AG04449 (cell line): ENCODE measurements at regions not wholly inside any gene's neighbourhood (a gene's known extent, or its start where the extent isn't known, plus 50 kb on each side); places are given as distances from the start of the nearest gene placed in this dataset.

Experiments used
- CTCF ChIA-PET: fragments of 350-600 bp; formaldehyde crosslinking; extraction: SDS; loops from one replicate; lab custom pipeline; 2021; ENCODE audit warnings: antibody characterized with exemption; lab: Yijun Ruan, JAX
- POLR2A ChIA-PET: fragments of 400-600, 350-600 bp; formaldehyde crosslinking; extraction: SDS; loops from one replicate; lab custom pipeline; 2020; ENCODE audit warnings: antibody characterized with exemption, inconsistent platforms; lab: Yijun Ruan, JAX
- DNase-seq: peaks from one replicate; pipeline ENCODE4 v3.0.0-alpha.2; 2010; ENCODE audit warnings: low read depth, low spot score
- H3K4me3 ChIP-seq: 2 replicates; pipeline ENCODE4 v1.5.1; 2011; ENCODE audit warnings: low read depth, mild to moderate bottlenecking, control low read depth, low read length
- TF ChIP-seq, protein P1 (sequence below): IDR thresholded peaks from one replicate; pipeline ENCODE4 v1.5.1; 2011; ENCODE audit warnings: mild to moderate bottlenecking, moderate library complexity, low read length, control low read depth, inconsistent platforms; ENCODE audit not compliant: insufficient read depth; ENCODE audit errors: missing control alignments

GRCh38 chr14:85416771-85417170, 113.2 kb upstream of the FLRT2 start:
- DNase-seq, result no peak
- no peak overlapping the region for H3K4me3 ChIP-seq
- CTCF ChIA-PET, result interaction anchor here (0.8 kb wide), 1 partner anchor 15 kb away, joined by 3 read pairs; no protein-coding TSS in a partner anchor
- POLR2A ChIA-PET, result no interaction called here
- TF ChIP-seq, protein P1, sequence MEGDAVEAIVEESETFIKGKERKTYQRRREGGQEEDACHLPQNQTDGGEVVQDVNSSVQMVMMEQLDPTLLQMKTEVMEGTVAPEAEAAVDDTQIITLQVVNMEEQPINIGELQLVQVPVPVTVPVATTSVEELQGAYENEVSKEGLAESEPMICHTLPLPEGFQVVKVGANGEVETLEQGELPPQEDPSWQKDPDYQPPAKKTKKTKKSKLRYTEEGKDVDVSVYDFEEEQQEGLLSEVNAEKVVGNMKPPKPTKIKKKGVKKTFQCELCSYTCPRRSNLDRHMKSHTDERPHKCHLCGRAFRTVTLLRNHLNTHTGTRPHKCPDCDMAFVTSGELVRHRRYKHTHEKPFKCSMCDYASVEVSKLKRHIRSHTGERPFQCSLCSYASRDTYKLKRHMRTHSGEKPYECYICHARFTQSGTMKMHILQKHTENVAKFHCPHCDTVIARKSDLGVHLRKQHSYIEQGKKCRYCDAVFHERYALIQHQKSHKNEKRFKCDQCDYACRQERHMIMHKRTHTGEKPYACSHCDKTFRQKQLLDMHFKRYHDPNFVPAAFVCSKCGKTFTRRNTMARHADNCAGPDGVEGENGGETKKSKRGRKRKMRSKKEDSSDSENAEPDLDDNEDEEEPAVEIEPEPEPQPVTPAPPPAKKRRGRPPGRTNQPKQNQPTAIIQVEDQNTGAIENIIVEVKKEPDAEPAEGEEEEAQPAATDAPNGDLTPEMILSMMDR, result no peak

DNA sequence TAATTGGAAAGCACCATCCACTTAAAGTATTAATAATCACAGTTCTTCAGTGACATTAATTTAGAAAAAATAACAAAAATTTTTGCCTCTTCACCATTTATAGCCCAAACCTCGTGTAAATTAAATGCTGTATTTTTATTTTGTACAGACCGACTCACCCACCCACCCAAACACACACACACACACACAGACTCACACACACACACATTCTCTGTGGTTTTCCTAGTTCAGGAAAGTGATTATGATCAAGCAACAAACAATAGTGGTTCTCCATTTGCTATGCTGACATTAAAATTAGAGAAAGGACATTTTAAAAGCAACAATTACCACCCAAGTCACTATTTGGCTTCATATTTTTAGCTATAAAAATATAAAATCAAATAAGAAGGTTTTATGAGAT, 112.5 kb upstream of the FLRT2 start:
- ChIA-PET POLR2A (no interaction called here), CTCF (interaction anchor here (0.8 kb wide), 1 partner anchor 14 kb away, joined by 3 read pairs; no protein-coding TSS in a partner anchor)
- no peak overlapping the region for H3K4me3 ChIP-seq
- DNase-seq, result no peak
- TF ChIP-seq, protein P1, result no peak

GRCh38 chr14:85418721-85419120, 111.2 kb upstream of the FLRT2 start:
- TF ChIP-seq, protein P1, result no peak
- CTCF ChIA-PET, result no interaction called here
- DNase-seq, result no peak
- POLR2A ChIA-PET, result no interaction called here
- H3K4me3 ChIP-seq, result no peak overlapping the region

DNA sequence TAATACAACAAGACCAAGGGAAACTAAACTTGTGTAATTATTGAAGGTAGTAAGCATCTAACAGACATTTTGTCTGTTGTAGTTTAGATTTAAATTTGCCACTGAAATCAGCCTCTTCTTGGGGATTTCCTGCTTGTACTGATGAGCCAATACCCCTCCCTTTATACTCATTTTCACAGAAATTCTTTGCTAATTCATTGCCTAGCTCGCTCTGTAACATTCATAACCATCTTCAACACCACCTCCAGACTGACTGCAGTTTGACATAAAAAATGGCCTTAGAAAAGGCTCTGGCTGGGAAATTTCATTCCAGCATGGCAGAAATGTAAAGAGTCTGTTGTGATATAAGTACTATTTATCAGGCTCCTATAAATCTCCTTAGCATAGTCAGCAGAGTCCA, 109.7 kb upstream of the FLRT2 start:
- ChIA-PET CTCF (no interaction called here), POLR2A (no interaction called here)
- H3K4me3 ChIP-seq, result no peak overlapping the region
- DNase-seq, result no peak
- TF ChIP-seq, protein P1, result no peak

- no peak for DNase-seq
- ChIA-PET CTCF (no interaction called here), POLR2A (no interaction called here)
- TF ChIP-seq, protein P1, result no peak
- H3K4me3 ChIP-seq, result no peak overlapping the region
Measured at GRCh38 chr14:85420707-85421106, 109.2 kb upstream of the FLRT2 start.

DNA sequence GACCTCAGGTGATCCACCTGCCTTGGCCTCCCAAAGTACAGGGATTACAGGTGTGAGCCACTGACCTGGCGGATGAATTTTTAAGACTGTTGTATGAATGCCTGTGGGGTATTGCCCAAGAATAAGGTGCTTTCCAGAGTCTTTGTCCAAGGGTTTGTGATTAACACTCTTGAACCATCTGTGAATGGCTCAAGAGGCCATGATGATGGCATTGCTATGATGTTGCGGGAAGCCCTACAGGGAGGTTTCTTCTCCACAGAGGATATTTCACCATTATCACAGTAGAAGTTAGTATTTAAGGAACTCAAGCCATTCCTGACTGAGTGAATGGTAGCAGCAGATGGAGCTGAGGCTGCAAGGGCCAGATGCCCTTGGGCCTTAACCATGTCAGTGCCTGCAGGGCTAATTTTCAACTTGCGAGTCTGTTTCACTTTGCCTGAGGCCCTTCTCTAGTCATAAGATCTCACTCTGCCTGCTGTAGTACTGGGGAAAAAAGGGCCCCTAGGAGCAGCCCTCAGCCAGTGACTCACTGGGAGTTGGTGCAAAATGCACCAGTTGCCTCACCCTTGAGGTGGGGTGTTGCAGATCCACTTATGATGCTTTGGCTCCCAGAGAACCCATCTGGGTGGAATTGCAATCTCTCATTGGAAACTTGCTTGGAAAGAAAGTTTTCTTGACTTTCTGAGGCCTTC, 108.6 kb upstream of the FLRT2 start:
- ChIA-PET POLR2A (no interaction called here), CTCF (interaction anchor here (1.2 kb wide), 1 partner anchor 199 kb away, joined by 3 read pairs; no protein-coding TSS in a partner anchor)
- H3K4me3 ChIP-seq, result no peak overlapping the region
- DNase-seq, result no peak
- TF ChIP-seq, protein P1, result no peak
